H9 (cell line): ENCODE measurements at regions not wholly inside any gene's neighbourhood (a gene's known extent, or its start where the extent isn't known, plus 50 kb on each side); places are given as distances from the start of the nearest gene placed in this dataset.

ENCODE experiments used
- DNase-seq: peaks from one replicate; pipeline ENCODE4 v3.0.0-alpha.2; 2017
- H2AFZ ChIP-seq: one replicate; pipeline ENCODE4 v1.6.1; 2013; ENCODE audit warnings: mild to moderate bottlenecking, low read length, control low read depth, moderate library complexity
- H2AK5ac ChIP-seq: 2 replicates; pipeline ENCODE4 v1.6.1; 2013; ENCODE audit warnings: low read length, control low read depth, mixed read lengths; ENCODE audit not compliant: insufficient read length
- H2BK120ac ChIP-seq: one replicate; pipeline ENCODE4 v1.6.1; 2013; ENCODE audit warnings: low read depth, mild to moderate bottlenecking, low read length, control low read depth, inconsistent platforms; ENCODE audit not compliant: poor library complexity, severe bottlenecking
- H2BK12ac ChIP-seq: 2 replicates; pipeline ENCODE4 v1.6.1; 2013; ENCODE audit warnings: low read length, control low read depth, mixed read lengths, low read depth; ENCODE audit not compliant: insufficient read length
- H2BK15ac ChIP-seq: 2 replicates; pipeline ENCODE4 v1.6.1; 2013; ENCODE audit warnings: low read depth, low read length, control low read depth
- H2BK20ac ChIP-seq: one replicate; pipeline ENCODE4 v1.6.1; 2013; ENCODE audit warnings: low read depth, mild to moderate bottlenecking, low read length, control low read depth, inconsistent platforms; ENCODE audit not compliant: poor library complexity, severe bottlenecking
- H2BK5ac ChIP-seq: 2 replicates; pipeline ENCODE4 v1.6.1; 2013; ENCODE audit warnings: low read length, control low read depth, mixed read lengths; ENCODE audit not compliant: insufficient read length
- H3K14ac ChIP-seq: 2 replicates; pipeline ENCODE4 v1.6.1; 2013; ENCODE audit warnings: low read length, control low read depth; ENCODE audit not compliant: insufficient read depth
- H3K18ac ChIP-seq: 2 replicates; pipeline ENCODE4 v1.6.1; 2013; ENCODE audit warnings: low read depth, mild to moderate bottlenecking, mixed read lengths, low read length, control low read depth; ENCODE audit not compliant: insufficient read length
- H3K23ac ChIP-seq: 2 replicates; pipeline ENCODE4 v1.6.1; 2013; ENCODE audit warnings: low read length, control low read depth, mixed read lengths, low read depth; ENCODE audit not compliant: insufficient read length
- H3K23me2 ChIP-seq: 2 replicates; pipeline ENCODE4 v1.6.1; 2013; ENCODE audit warnings: low read depth, mild to moderate bottlenecking, mixed read lengths, low read length, control low read depth; ENCODE audit not compliant: insufficient read length, poor library complexity, severe bottlenecking
- H3K27ac ChIP-seq: 2 replicates; pipeline ENCODE4 v1.5.1; 2013; ENCODE audit warnings: low read length, control low read depth, mixed read lengths, low read depth; ENCODE audit not compliant: insufficient read length
- H3K27me3 ChIP-seq: 2 replicates; pipeline ENCODE4 v1.6.1; 2013; ENCODE audit warnings: low read length, control low read depth, inconsistent platforms; ENCODE audit not compliant: insufficient read depth
- H3K4ac ChIP-seq: 2 replicates; pipeline ENCODE4 v1.6.1; 2013; ENCODE audit warnings: low read depth, mild to moderate bottlenecking, control low read depth, inconsistent platforms, low read length, moderate library complexity
- H3K4me1 ChIP-seq: 2 replicates; pipeline ENCODE4 v1.6.1; 2013; ENCODE audit warnings: low read length, control low read depth, inconsistent platforms; ENCODE audit not compliant: insufficient read depth
- H3K4me2 ChIP-seq: 2 replicates; pipeline ENCODE4 v1.6.1; 2013; ENCODE audit warnings: low read length, control low read depth, mixed read lengths; ENCODE audit not compliant: insufficient read length, insufficient read depth
- H3K56ac ChIP-seq: 2 replicates; pipeline ENCODE4 v1.6.1; 2013; ENCODE audit warnings: low read depth, mild to moderate bottlenecking, mixed read lengths, low read length, control low read depth; ENCODE audit not compliant: insufficient read length
- H3K79me1 ChIP-seq: 2 replicates; pipeline ENCODE4 v1.6.1; 2013; ENCODE audit warnings: low read depth, mild to moderate bottlenecking, moderate library complexity, low read length, control low read depth, inconsistent platforms; ENCODE audit not compliant: insufficient read depth, poor library complexity, severe bottlenecking
- H3K79me2 ChIP-seq: 2 replicates; pipeline ENCODE4 v1.6.1; 2013; ENCODE audit warnings: low read length, control low read depth, inconsistent platforms; ENCODE audit not compliant: insufficient read depth
- H3K9ac ChIP-seq: 2 replicates; pipeline ENCODE4 v1.6.1; 2013; ENCODE audit warnings: low read length, control low read depth, mixed read lengths; ENCODE audit not compliant: insufficient read length; ENCODE audit errors: extremely low read depth
- H3K9me3 ChIP-seq: one replicate; pipeline ENCODE4 v1.6.1; 2013; ENCODE audit warnings: low read depth, low read length, inconsistent platforms; ENCODE audit not compliant: control insufficient read depth
- H3T11ph ChIP-seq: one replicate; pipeline ENCODE4 v1.6.1; 2013; ENCODE audit warnings: mild to moderate bottlenecking, low read length, control low read depth, inconsistent platforms
- H4K20me1 ChIP-seq: one replicate; pipeline ENCODE4 v1.6.1; 2013; ENCODE audit not compliant: control insufficient read depth, insufficient read length, insufficient read depth
- H4K5ac ChIP-seq: 2 replicates; pipeline ENCODE4 v1.6.1; 2013; ENCODE audit warnings: low read depth, mild to moderate bottlenecking, mixed read lengths, low read length, control low read depth; ENCODE audit not compliant: insufficient read length
- H4K8ac ChIP-seq: replicated peaks from 2 replicates; pipeline ENCODE4 v1.6.1; 2013; ENCODE audit warnings: low read length, control low read depth, mixed read lengths, low read depth; ENCODE audit not compliant: insufficient read length
- H4K91ac ChIP-seq: 2 replicates; pipeline ENCODE4 v1.6.1; 2013; ENCODE audit warnings: low read depth, mild to moderate bottlenecking, moderate library complexity, mixed read lengths, low read length, control low read depth; ENCODE audit not compliant: insufficient read length
- H3K27ac Mint-ChIP-seq, 3 experiments: 2 replicates in 2 of 3; 3 replicates in 1 of 3; pipeline ENCODE4 v1.8.0; 2020 to 2021; ENCODE audit warnings: mixed read lengths in 3 of 3, mild to moderate bottlenecking in 1 of 3, moderate library complexity in 1 of 3
- H3K27me3 Mint-ChIP-seq: 2 replicates; pipeline ENCODE4 v1.8.0; 2021; ENCODE audit warnings: low read depth, mild to moderate bottlenecking, moderate library complexity, mixed read lengths
- H3K36me3 Mint-ChIP-seq, 3 experiments: 2 replicates in 2 of 3; 3 replicates in 1 of 3; pipeline ENCODE4 v1.8.0; 2020 to 2021; ENCODE audit warnings: low read depth in 3 of 3, mixed read lengths in 3 of 3; ENCODE audit not compliant: insufficient read depth in 1 of 3
- H3K4me1 Mint-ChIP-seq, 2 experiments: 2 replicates each; pipeline ENCODE4 v1.8.0; 2020; ENCODE audit warnings: mixed read lengths in 2 of 2
- H3K4me3 Mint-ChIP-seq, 2 experiments: 2 replicates in 1 of 2; 3 replicates in 1 of 2; pipeline ENCODE4 v1.8.0; 2020 to 2021; ENCODE audit warnings: mild to moderate bottlenecking in 2 of 2, mixed read lengths in 2 of 2, moderate library complexity in 1 of 2
- H3K9me3 Mint-ChIP-seq, 2 experiments: 2 replicates in 1 of 2; 3 replicates in 1 of 2; pipeline ENCODE4 v1.8.0; 2020; ENCODE audit warnings: mild to moderate bottlenecking in 2 of 2, mixed read lengths in 2 of 2, moderate library complexity in 1 of 2
- WGBS: extraction: QIAGEN DNeasy Blood & Tissue Kit; methylation state at CpG from one replicate; pipeline ENCODE4 v1.1.7; 2013; ENCODE audit warnings: missing lambda C conversion rate, low lambda C conversion rate, mixed read lengths; ENCODE audit not compliant: insufficient read length; ENCODE audit errors: extremely low coverage; 5-methylcytosine and 5-hydroxymethylcytosine counted together
- TF ChIP-seq, protein P1 (sequence below): fragments of 200-600 bp; sonication (generic); conservative IDR thresholded peaks from 3 replicates; pipeline ENCODE4 v1.8.0; 2021; ENCODE audit warnings: antibody characterized with exemption, mild to moderate bottlenecking

DNA sequence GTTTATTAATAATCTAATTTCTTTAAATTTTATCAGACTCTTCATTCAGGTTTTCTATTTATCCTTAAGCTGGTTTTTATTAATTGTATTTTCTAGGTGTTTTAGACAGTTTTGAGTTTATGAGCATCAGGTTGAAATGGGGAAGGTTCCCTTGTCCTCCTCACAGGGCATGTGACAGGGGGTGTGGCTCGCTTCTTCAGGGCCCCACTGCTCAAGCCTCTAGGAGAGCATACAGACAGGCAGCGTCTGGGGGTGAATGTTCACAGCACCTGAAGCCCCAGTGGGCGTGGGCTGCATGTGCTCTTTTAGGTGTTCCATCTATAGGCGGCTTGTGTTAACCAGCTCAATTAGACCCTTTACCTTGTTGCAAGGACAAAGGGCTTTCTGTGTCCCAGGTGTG is 78.2 kb upstream of the RUFY1 start:
- no peaks in the 10 kb centered on the region for H3K27me3 Mint-ChIP-seq
- peaks cover 0 to 3% of the 10 kb centered on the region in 2 experiments; a peak in 1 of 5 replicates for H3K9me3 Mint-ChIP-seq
- H3K9ac ChIP-seq = no peak overlapping the region
- H3K27ac Mint-ChIP-seq = no peak overlapping the region
- no peak overlapping the region for H3K4me3 Mint-ChIP-seq
- no peak overlapping the region for H3K56ac ChIP-seq
- H2BK15ac ChIP-seq = no peak overlapping the region
- no peak overlapping the region for H2BK20ac ChIP-seq
- H3K36me3 Mint-ChIP-seq = no peaks in the 10 kb centered on the region
- no peak overlapping the region for H3K27ac ChIP-seq
- no peak overlapping the region for H3K4me2 ChIP-seq
- no peaks in the 10 kb centered on the region; a peak in 1 of 4 replicates for H3K4me1 Mint-ChIP-seq
- H2BK5ac ChIP-seq = no peak overlapping the region
- WGBS = no CpG with 5 or more reads among the region's 4 CpGs
- H3K14ac ChIP-seq = no peak overlapping the region
- H3K18ac ChIP-seq = no peak overlapping the region
- no peak overlapping the region for H2BK120ac ChIP-seq
- H3K27me3 ChIP-seq = no peaks in the 10 kb centered on the region
- no peak overlapping the region for H3T11ph ChIP-seq
- H3K79me1 ChIP-seq = no peaks in the 10 kb centered on the region
- H3K4ac ChIP-seq = no peak overlapping the region
- H3K4me1 ChIP-seq = no peaks in the 10 kb centered on the region
- no peak overlapping the region for H2BK12ac ChIP-seq
- H3K79me2 ChIP-seq = no peaks in the 10 kb centered on the region
- H4K8ac ChIP-seq = no peak overlapping the region
- no peaks in the 10 kb centered on the region for H3K9me3 ChIP-seq
- H4K91ac ChIP-seq = no peak overlapping the region
- TF ChIP-seq, protein P1, sequence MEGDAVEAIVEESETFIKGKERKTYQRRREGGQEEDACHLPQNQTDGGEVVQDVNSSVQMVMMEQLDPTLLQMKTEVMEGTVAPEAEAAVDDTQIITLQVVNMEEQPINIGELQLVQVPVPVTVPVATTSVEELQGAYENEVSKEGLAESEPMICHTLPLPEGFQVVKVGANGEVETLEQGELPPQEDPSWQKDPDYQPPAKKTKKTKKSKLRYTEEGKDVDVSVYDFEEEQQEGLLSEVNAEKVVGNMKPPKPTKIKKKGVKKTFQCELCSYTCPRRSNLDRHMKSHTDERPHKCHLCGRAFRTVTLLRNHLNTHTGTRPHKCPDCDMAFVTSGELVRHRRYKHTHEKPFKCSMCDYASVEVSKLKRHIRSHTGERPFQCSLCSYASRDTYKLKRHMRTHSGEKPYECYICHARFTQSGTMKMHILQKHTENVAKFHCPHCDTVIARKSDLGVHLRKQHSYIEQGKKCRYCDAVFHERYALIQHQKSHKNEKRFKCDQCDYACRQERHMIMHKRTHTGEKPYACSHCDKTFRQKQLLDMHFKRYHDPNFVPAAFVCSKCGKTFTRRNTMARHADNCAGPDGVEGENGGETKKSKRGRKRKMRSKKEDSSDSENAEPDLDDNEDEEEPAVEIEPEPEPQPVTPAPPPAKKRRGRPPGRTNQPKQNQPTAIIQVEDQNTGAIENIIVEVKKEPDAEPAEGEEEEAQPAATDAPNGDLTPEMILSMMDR = no peak
- no peak overlapping the region for H2AFZ ChIP-seq
- H4K5ac ChIP-seq = no peak overlapping the region
- no peaks in the 10 kb centered on the region for H4K20me1 ChIP-seq
- DNase-seq = no peak
- no peak overlapping the region for H2AK5ac ChIP-seq
- H3K23me2 ChIP-seq = no peaks in the 10 kb centered on the region
- no peak overlapping the region for H3K23ac ChIP-seq
